ENCODE measurements at regions not wholly inside any gene's neighbourhood (a gene's known extent, or its start where the extent isn't known, plus 50 kb on each side); places are given as distances from the start of the nearest gene placed in this dataset.

GRCh38 chr5:117230375-117230774, 655.8 kb upstream of the SEMA6A start:
- H3K27me3 ChIP-seq (ENCODE audit: low read depth, low read length), result no peaks in the 10 kb centered on the region
- H3K36me3 ChIP-seq (replicated peaks; ENCODE audit: low read depth, low read length), result no peaks in the 10 kb centered on the region
- no peaks in the 10 kb centered on the region for H3K4me1 ChIP-seq (ENCODE audit: low read length)
- H3K27ac ChIP-seq (ENCODE audit: low read length), result no peak overlapping the region
- H3K4me3 ChIP-seq (ENCODE audit: low read length), result no peak overlapping the region
- H2AFZ ChIP-seq (ENCODE audit: low read depth, low read length), result no peak overlapping the region
- TF ChIP-seq CTCF (IDR thresholded peaks at IDR 0.05; ENCODE audit: low read depth, low read length), result no peak
- TF ChIP-seq EZH2phosphoT487 (IDR thresholded peaks at IDR 0.05; ENCODE audit: low read depth), result no peak
- H3K4me2 ChIP-seq (ENCODE audit: low read length), result no peak overlapping the region
- no peaks in the 10 kb centered on the region for H3K9me3 ChIP-seq (ENCODE audit: insufficient read depth, low read length)
- no peak overlapping the region for H3K9ac ChIP-seq (ENCODE audit: low read length)
- no peaks in the 10 kb centered on the region for H4K20me1 ChIP-seq (ENCODE audit: insufficient read depth, low read length)
- H3K79me2 ChIP-seq (ENCODE audit: low read length), result no peaks in the 10 kb centered on the region

- Histone ChIP-seq H3K9me3 (ENCODE audit: insufficient read depth, low read length) (no peaks in the 10 kb centered on the region), H3K4me2 (ENCODE audit: low read length) (no peak overlapping the region), H3K27ac (ENCODE audit: low read length) (no peak overlapping the region), H3K27me3 (ENCODE audit: low read depth, low read length) (no peaks in the 10 kb centered on the region), H3K4me1 (ENCODE audit: low read length) (no peaks in the 10 kb centered on the region), H2AFZ (ENCODE audit: low read depth, low read length) (no peak overlapping the region), H3K79me2 (ENCODE audit: low read length) (no peaks in the 10 kb centered on the region), H3K36me3 (replicated peaks; ENCODE audit: low read depth, low read length) (no peaks in the 10 kb centered on the region), H3K4me3 (ENCODE audit: low read length) (no peak overlapping the region), H4K20me1 (ENCODE audit: insufficient read depth, low read length) (no peaks in the 10 kb centered on the region), H3K9ac (ENCODE audit: low read length) (no peak overlapping the region)
- TF ChIP-seq EZH2phosphoT487 (IDR thresholded peaks at IDR 0.05; ENCODE audit: low read depth) (no peak), CTCF (IDR thresholded peaks at IDR 0.05; ENCODE audit: low read depth, low read length) (no peak)
Observed at GRCh38 chr5:117220730-117221129, 646.1 kb upstream of the SEMA6A start.

- Histone ChIP-seq H3K9ac (ENCODE audit: low read length) (no peak overlapping the region), H3K4me2 (ENCODE audit: low read length) (no peak overlapping the region), H3K27ac (ENCODE audit: low read length) (no peak overlapping the region), H3K9me3 (ENCODE audit: insufficient read depth, low read length) (no peaks in the 10 kb centered on the region), H3K27me3 (ENCODE audit: low read depth, low read length) (no peaks in the 10 kb centered on the region), H2AFZ (ENCODE audit: low read depth, low read length) (no peak overlapping the region), H3K36me3 (replicated peaks; ENCODE audit: low read depth, low read length) (no peaks in the 10 kb centered on the region), H3K4me1 (ENCODE audit: low read length) (no peaks in the 10 kb centered on the region), H4K20me1 (ENCODE audit: insufficient read depth, low read length) (no peaks in the 10 kb centered on the region), H3K4me3 (ENCODE audit: low read length) (no peak overlapping the region), H3K79me2 (ENCODE audit: low read length) (no peaks in the 10 kb centered on the region)
- TF ChIP-seq CTCF (IDR thresholded peaks at IDR 0.05; ENCODE audit: low read depth, low read length) (no peak), EZH2phosphoT487 (IDR thresholded peaks at IDR 0.05; ENCODE audit: low read depth) (no peak)
Observed at GRCh38 chr5:117218789-117219188, 644.2 kb upstream of the SEMA6A start.

GRCh38 chr5:117212866-117213265, 638.2 kb upstream of the SEMA6A start:
- no peak overlapping the region for H3K27ac ChIP-seq (ENCODE audit: low read length)
- H3K4me3 ChIP-seq (ENCODE audit: low read length), result no peak overlapping the region

More at GRCh38 chr5:117212866-117213265, 638.2 kb upstream of the SEMA6A start:
- H4K20me1 ChIP-seq (ENCODE audit: insufficient read depth, low read length), result no peaks in the 10 kb centered on the region
- H3K79me2 ChIP-seq (ENCODE audit: low read length), result no peaks in the 10 kb centered on the region
- no peak overlapping the region for H3K4me2 ChIP-seq (ENCODE audit: low read length)
- no peak overlapping the region for H3K9ac ChIP-seq (ENCODE audit: low read length)
- no peaks in the 10 kb centered on the region for H3K27me3 ChIP-seq (ENCODE audit: low read depth, low read length)
- H3K9me3 ChIP-seq (ENCODE audit: insufficient read depth, low read length), result no peaks in the 10 kb centered on the region
- no peaks in the 10 kb centered on the region for H3K36me3 ChIP-seq (replicated peaks; ENCODE audit: low read depth, low read length)
- no peak overlapping the region for H2AFZ ChIP-seq (ENCODE audit: low read depth, low read length)
- TF ChIP-seq CTCF (IDR thresholded peaks at IDR 0.05; ENCODE audit: low read depth, low read length) (no peak), EZH2phosphoT487 (IDR thresholded peaks at IDR 0.05; ENCODE audit: low read depth) (no peak)
- no peaks in the 10 kb centered on the region for H3K4me1 ChIP-seq (ENCODE audit: low read length)

Measured in OCI-LY3 (cell line).